Upper lobe of left lung (tissue), 6 donors: ENCODE measurements at regions not wholly inside any gene's neighbourhood (a gene's known extent, or its start where the extent isn't known, plus 50 kb on each side); places are given as distances from the start of the nearest gene placed in this dataset.
"Not testable (repeated sequence)": the region's sequence is repeated elsewhere in the genome, so short reads cannot be mapped to it uniquely, and the experiment has no call there.

Experiments used
- ATAC-seq, 2 donors: fragments of 200-7000 bp; cut with Tn5 transposase; one replicate each; pipeline ENCODE4 v1.9.1; 2022; ENCODE audit warnings: mild to moderate bottlenecking in 2 of 2, moderate library complexity in 2 of 2; ENCODE audit not compliant: low FRiP score in 2 of 2
- DNase-seq, 2 donors: peaks; one replicate each; pipeline ENCODE4 v3.0.0-alpha.2; 2019 to 2020
- H3K27ac ChIP-seq, 4 donors: fragments of 200-600 bp; sonication (generic); one replicate each; pipeline ENCODE4 v1.5.1; 2016 to 2019
- H3K27me3 ChIP-seq, 4 donors: fragments of 200-600 bp; sonication (generic); one replicate each; pipeline ENCODE4 v1.5.1; 2017 to 2019
- H3K36me3 ChIP-seq, 4 donors: fragments of 200-600 bp; sonication (generic); one replicate each; pipeline ENCODE4 v1.5.1; 2016 to 2019
- H3K4me1 ChIP-seq, 4 donors: fragments of 200-600 bp; sonication (generic); one replicate each; pipeline ENCODE4 v1.5.1; 2018 to 2019
- H3K4me3 ChIP-seq, 4 donors: fragments of 200-600 bp; sonication (generic); one replicate each; pipeline ENCODE4 v1.5.1; 2017 to 2019; ENCODE audit warnings: mild to moderate bottlenecking in 2 of 4, moderate library complexity in 1 of 4
- H3K9me3 ChIP-seq, 4 donors: fragments of 200-600 bp; sonication (generic); one replicate each; pipeline ENCODE4 v1.5.1; 2018 to 2019
- CTCF ChIP-seq, 6 experiments: fragments of 450-650 bp in 4 of 6; fragments of 200-600 bp in 2 of 6; sonication (generic) in 2 of 6; IDR thresholded peaks; one replicate each; pipeline ENCODE4 v1.5.1; 2016 to 2019; ENCODE audit warnings: antibody characterized with exemption in 6 of 6
- EP300 ChIP-seq, 4 donors: sonication (generic); formaldehyde crosslinking; IDR thresholded peaks; one replicate each; pipeline ENCODE4 v1.5.1; 2017; ENCODE audit warnings: antibody characterized with exemption in 4 of 4, control low read depth in 2 of 4
- POLR2A ChIP-seq, 4 donors: fragments of 450-650 bp; IDR thresholded peaks; one replicate each; pipeline ENCODE4 v1.5.1; 2016 to 2017; ENCODE audit warnings: antibody characterized with exemption in 4 of 4, mild to moderate bottlenecking in 2 of 4
- POLR2AphosphoS5 ChIP-seq, 2 donors: sonication (generic); formaldehyde crosslinking; IDR thresholded peaks; one replicate each; pipeline ENCODE4 v1.5.1; 2017; ENCODE audit warnings: antibody characterized with exemption in 2 of 2
- WGBS, 2 donors: methylation state at CpG; one replicate each; pipeline ENCODE4 v1.1.5; 2017 to 2018; 5-methylcytosine and 5-hydroxymethylcytosine counted together
- donor health status: DM: no; HTN: no; CAD: no; lungs with moderate emphysema.
- donor health status: DM: no; HTN: yes; CAD: no; lungs with severe emphysema.

GRCh38 chr5:6076341-6077239, 301.8 kb downstream of the MED10 start:
- TF ChIP-seq POLR2A (IDR thresholded peaks at IDR 0.05) (no peak), EP300 (IDR thresholded peaks at IDR 0.05) (no peak)
- H3K27me3 ChIP-seq = no peaks in the 10 kb centered on the region
- H3K27ac ChIP-seq = no peak overlapping the region
- H3K36me3 ChIP-seq = no peaks in the 10 kb centered on the region
- 71 to 75% methylated on average over 7 of the region's 7 CpGs for WGBS, 2 donors
- H3K4me3 ChIP-seq = no peak overlapping the region
- ATAC-seq (no peak), DNase-seq (no peak)
- H3K4me1 ChIP-seq = no peaks in the 10 kb centered on the region
- H3K9me3 ChIP-seq = no peaks in the 10 kb centered on the region

GRCh38 chr5:6072488-6072887, 305.9 kb downstream of the MED10 start:
- ATAC-seq = not testable (repeated sequence)
- WGBS, 2 donors = 80 to 89% methylated on average over 4 of the region's 4 CpGs

GRCh38 chr5:6069496-6070185, 308.7 kb downstream of the MED10 start:
- Histone ChIP-seq H3K4me3 (no peak overlapping the region), H3K27ac (no peak overlapping the region), H3K4me1 (no peaks in the 10 kb centered on the region), H3K9me3 (no peaks in the 10 kb centered on the region), H3K36me3 (no peaks in the 10 kb centered on the region), H3K27me3 (no peaks in the 10 kb centered on the region)
- 45 to 61% methylated on average over 4 of the region's 4 CpGs for WGBS, 2 donors
- DNase-seq (no peak), ATAC-seq (no peak)
- no peak for TF ChIP-seq CTCF (IDR thresholded peaks at IDR 0.05)
- no peak for TF ChIP-seq POLR2A (IDR thresholded peaks at IDR 0.05)
- TF ChIP-seq EP300 (IDR thresholded peaks at IDR 0.05) = no peak
- no peak for TF ChIP-seq POLR2AphosphoS5 (IDR thresholded peaks at IDR 0.05)

More at GRCh38 chr5:6072488-6072887, 305.9 kb downstream of the MED10 start:
- H3K4me3 ChIP-seq, H3K27ac ChIP-seq, H3K27me3 ChIP-seq, H3K9me3 ChIP-seq, DNase-seq, H3K4me1 ChIP-seq, H3K36me3 ChIP-seq: not testable (repeated sequence)

DNA sequence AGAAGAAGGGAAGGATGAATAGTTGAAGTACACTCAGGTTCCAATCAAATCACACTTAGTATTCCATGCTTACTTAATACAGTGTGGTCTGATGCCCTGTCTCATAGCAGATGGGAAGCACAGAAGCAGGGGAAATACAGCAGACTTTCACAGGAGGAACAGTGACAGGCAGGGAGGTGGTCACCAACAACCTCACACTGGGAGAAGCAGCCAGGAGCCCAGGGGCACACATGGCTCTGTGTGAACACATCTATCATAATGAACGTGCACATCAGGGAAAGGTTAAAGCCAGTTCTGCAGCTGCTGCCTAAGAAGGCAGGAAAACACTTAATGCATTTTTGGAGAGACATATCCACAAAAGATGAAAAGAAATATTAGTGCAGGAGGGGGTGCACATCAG, 312.3 kb downstream of the MED10 start:
- no peak overlapping the region for H3K27ac ChIP-seq
- no peaks in the 10 kb centered on the region for H3K36me3 ChIP-seq
- no peaks in the 10 kb centered on the region for H3K4me1 ChIP-seq
- DNase-seq = no peak
- no peak for TF ChIP-seq EP300 (IDR thresholded peaks at IDR 0.05)
- H3K9me3 ChIP-seq = no peaks in the 10 kb centered on the region
- 58 to 78% methylated on average over 1 of the region's 1 CpG for WGBS, 2 donors
- no peaks in the 10 kb centered on the region for H3K27me3 ChIP-seq
- ATAC-seq = no peak
- no peak overlapping the region for H3K4me3 ChIP-seq

- Histone ChIP-seq H3K4me1 (no peaks in the 10 kb centered on the region), H3K9me3 (no peaks in the 10 kb centered on the region), H3K27me3 (no peaks in the 10 kb centered on the region), H3K4me3 (no peak overlapping the region), H3K27ac (no peak overlapping the region), H3K36me3 (no peaks in the 10 kb centered on the region)
- no peak for TF ChIP-seq POLR2AphosphoS5 (IDR thresholded peaks at IDR 0.05)
- TF ChIP-seq CTCF (IDR thresholded peaks at IDR 0.05) = no peak
- no peak for ATAC-seq
- WGBS, 2 donors = 77 to 78% methylated on average over 12 of the region's 12 CpGs
- DNase-seq = no peak
Observed at GRCh38 chr5:6059137-6059800, 319.1 kb downstream of the MED10 start.

DNA sequence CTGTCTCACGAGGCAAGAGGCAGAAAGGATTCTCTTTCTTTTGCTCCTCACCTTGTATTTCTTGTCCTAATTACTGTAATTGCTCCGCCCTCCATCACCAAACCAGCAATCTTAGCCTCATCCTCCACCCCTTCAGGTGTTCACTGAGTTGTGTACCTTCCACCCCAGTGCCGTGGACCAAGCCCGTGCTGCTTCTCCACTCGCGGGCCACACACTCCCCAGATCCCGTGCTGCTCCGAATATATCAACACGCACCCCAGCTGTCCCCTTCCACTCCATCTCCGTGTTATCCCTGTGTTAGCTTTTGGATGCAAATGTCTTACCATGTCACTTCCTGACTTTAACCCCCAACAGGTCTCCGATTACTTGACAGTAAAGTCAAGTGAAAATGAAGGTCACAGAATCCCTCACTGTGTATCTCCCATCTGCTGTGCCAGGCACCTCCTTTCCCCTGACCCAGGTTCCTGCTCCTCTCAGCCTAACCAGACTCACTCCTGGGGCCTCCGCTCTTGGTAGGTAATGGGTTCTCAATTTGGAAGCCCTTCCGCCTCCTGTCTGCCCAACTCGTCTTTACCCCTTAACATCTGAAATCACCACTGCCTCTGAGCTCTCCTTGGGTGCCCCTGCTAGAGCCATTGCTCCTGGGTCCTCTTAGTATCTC, 320.2 kb downstream of the MED10 start:
- Histone ChIP-seq H3K9me3 (no peaks in the 10 kb centered on the region), H3K27me3 (no peaks in the 10 kb centered on the region), H3K36me3 (no peaks in the 10 kb centered on the region), H3K4me1 (no peaks in the 10 kb centered on the region), H3K27ac (no peak overlapping the region), H3K4me3 (no peak overlapping the region)
- 88 to 90% methylated on average over 14 of the region's 14 CpGs for WGBS, 2 donors
- no peak for ATAC-seq
- no peak for TF ChIP-seq EP300 (IDR thresholded peaks at IDR 0.05)
- no peak for TF ChIP-seq POLR2A (IDR thresholded peaks at IDR 0.05)
- no peak for TF ChIP-seq CTCF (IDR thresholded peaks at IDR 0.05)
- TF ChIP-seq POLR2AphosphoS5 (IDR thresholded peaks at IDR 0.05) = no peak
- no peak for DNase-seq
